ENCODE measurements at regions not wholly inside any gene's neighbourhood (a gene's known extent, or its start where the extent isn't known, plus 50 kb on each side); places are given as distances from the start of the nearest gene placed in this dataset.
"Not testable (repeated sequence)": the region's sequence is repeated elsewhere in the genome, so short reads cannot be mapped to it uniquely, and the experiment has no call there.

- Histone ChIP-seq H3K4me3 (ENCODE audit: low read depth in 1 of 2, low read length in 2 of 2) (no peak overlapping the region), H3K27me3 (ENCODE audit: low read depth, low read length) (no peaks in the 10 kb centered on the region), H3K9me3 (ENCODE audit: control insufficient read depth in 1 of 2, low read length in 2 of 2) (no peaks in the 10 kb centered on the region), H3K27ac (ENCODE audit: low read length) (no peak overlapping the region), H3K4me1 (ENCODE audit: control insufficient read depth in 1 of 2, insufficient read depth in 2 of 2, low read length in 2 of 2) (no peaks in the 10 kb centered on the region), H3K36me3 (ENCODE audit: control insufficient read depth in 1 of 2, insufficient read depth in 2 of 2, low read length in 2 of 2) (no peaks in the 10 kb centered on the region)
These were observed 74.9 kb downstream of the ALG10 start for GRCh38 chr12:34097213-34097612.

GRCh38 chr12:34105392-34105933 is 83.2 kb downstream of the ALG10 start:
- Histone ChIP-seq H3K27me3 (ENCODE audit: low read depth, low read length) (no peaks in the 10 kb centered on the region), H3K36me3 (ENCODE audit: control insufficient read depth in 1 of 2, insufficient read depth in 2 of 2, low read length in 2 of 2) (no peaks in the 10 kb centered on the region), H3K4me3 (ENCODE audit: low read depth in 1 of 2, low read length in 2 of 2) (no peak overlapping the region), H3K27ac (ENCODE audit: low read length) (no peak overlapping the region), H3K9me3 (ENCODE audit: control insufficient read depth in 1 of 2, low read length in 2 of 2) (no peaks in the 10 kb centered on the region), H3K4me1 (ENCODE audit: control insufficient read depth in 1 of 2, insufficient read depth in 2 of 2, low read length in 2 of 2) (peaks cover 0 to 6% of the 10 kb centered on the region in 2 donors)

GRCh38 chr12:34106172-34106571 is 83.9 kb downstream of the ALG10 start:
- Histone ChIP-seq H3K4me3 (ENCODE audit: low read depth in 1 of 2, low read length in 2 of 2) (no peak overlapping the region), H3K4me1 (ENCODE audit: control insufficient read depth in 1 of 2, insufficient read depth in 2 of 2, low read length in 2 of 2) (peaks cover 0 to 6% of the 10 kb centered on the region in 2 donors), H3K27me3 (ENCODE audit: low read depth, low read length) (no peaks in the 10 kb centered on the region), H3K27ac (ENCODE audit: low read length) (no peak overlapping the region), H3K36me3 (ENCODE audit: control insufficient read depth in 1 of 2, insufficient read depth in 2 of 2, low read length in 2 of 2) (no peaks in the 10 kb centered on the region), H3K9me3 (ENCODE audit: control insufficient read depth in 1 of 2, low read length in 2 of 2) (no peaks in the 10 kb centered on the region)

- H3K27ac ChIP-seq (ENCODE audit: low read length) = no peak overlapping the region
- no peak overlapping the region for H3K4me3 ChIP-seq (ENCODE audit: low read depth in 1 of 2, low read length in 2 of 2)
- no peaks in the 10 kb centered on the region for H3K27me3 ChIP-seq (ENCODE audit: low read depth, low read length)
- peaks cover 0 to 6% of the 10 kb centered on the region in 2 donors for H3K4me1 ChIP-seq (ENCODE audit: control insufficient read depth in 1 of 2, insufficient read depth in 2 of 2, low read length in 2 of 2)
- H3K9me3 ChIP-seq (ENCODE audit: control insufficient read depth in 1 of 2, low read length in 2 of 2) = no peaks in the 10 kb centered on the region
- no peaks in the 10 kb centered on the region for H3K36me3 ChIP-seq (ENCODE audit: control insufficient read depth in 1 of 2, insufficient read depth in 2 of 2, low read length in 2 of 2)
These were observed 84.7 kb downstream of the ALG10 start for GRCh38 chr12:34107016-34107415.

- H3K36me3 ChIP-seq (ENCODE audit: control insufficient read depth in 1 of 2, insufficient read depth in 2 of 2, low read length in 2 of 2) = no peaks in the 10 kb centered on the region
- peaks cover 0 to 6% of the 10 kb centered on the region in 2 donors for H3K4me1 ChIP-seq (ENCODE audit: control insufficient read depth in 1 of 2, insufficient read depth in 2 of 2, low read length in 2 of 2)
- no peaks in the 10 kb centered on the region for H3K9me3 ChIP-seq (ENCODE audit: control insufficient read depth in 1 of 2, low read length in 2 of 2)
- no peaks in the 10 kb centered on the region for H3K27me3 ChIP-seq (ENCODE audit: low read depth, low read length)
- H3K27ac ChIP-seq (ENCODE audit: low read length) = no peak overlapping the region
- peak overlapping the region in 1 of 2 donors; percentile 40 for H3K4me3 ChIP-seq (ENCODE audit: low read depth in 1 of 2, low read length in 2 of 2)
These were observed 85.6 kb downstream of the ALG10 start for GRCh38 chr12:34107781-34108404.

- H3K27me3 ChIP-seq (ENCODE audit: low read depth, low read length) = no peaks in the 10 kb centered on the region
- no peaks in the 10 kb centered on the region for H3K9me3 ChIP-seq (ENCODE audit: control insufficient read depth in 1 of 2, low read length in 2 of 2)
- H3K36me3 ChIP-seq (ENCODE audit: control insufficient read depth in 1 of 2, insufficient read depth in 2 of 2, low read length in 2 of 2) = no peaks in the 10 kb centered on the region
- H3K4me1 ChIP-seq (ENCODE audit: control insufficient read depth in 1 of 2, insufficient read depth in 2 of 2, low read length in 2 of 2) = peaks cover 0 to 6% of the 10 kb centered on the region in 2 donors
- no peak overlapping the region for H3K27ac ChIP-seq (ENCODE audit: low read length)
- peak overlapping the region in 1 of 2 donors; percentile 40 for H3K4me3 ChIP-seq (ENCODE audit: low read depth in 1 of 2, low read length in 2 of 2)
These were observed 86.1 kb downstream of the ALG10 start for GRCh38 chr12:34108405-34108803.

GRCh38 chr12:34108967-34109366 is 86.7 kb downstream of the ALG10 start:
- Histone ChIP-seq H3K36me3 (ENCODE audit: control insufficient read depth in 1 of 2, insufficient read depth in 2 of 2, low read length in 2 of 2) (no peaks in the 10 kb centered on the region), H3K9me3 (ENCODE audit: control insufficient read depth in 1 of 2, low read length in 2 of 2) (no peaks in the 10 kb centered on the region), H3K4me1 (ENCODE audit: control insufficient read depth in 1 of 2, insufficient read depth in 2 of 2, low read length in 2 of 2) (peaks cover 0 to 6% of the 10 kb centered on the region in 2 donors), H3K27ac (ENCODE audit: low read length) (no peak overlapping the region), H3K4me3 (ENCODE audit: low read depth in 1 of 2, low read length in 2 of 2) (no peak overlapping the region), H3K27me3 (ENCODE audit: low read depth, low read length) (no peaks in the 10 kb centered on the region)

- H3K36me3 ChIP-seq (ENCODE audit: control insufficient read depth in 1 of 2, insufficient read depth in 2 of 2, low read length in 2 of 2) = no peaks in the 10 kb centered on the region
- H3K27me3 ChIP-seq (ENCODE audit: low read depth, low read length) = no peaks in the 10 kb centered on the region
- H3K9me3 ChIP-seq (ENCODE audit: control insufficient read depth in 1 of 2, low read length in 2 of 2) = no peaks in the 10 kb centered on the region
- peaks cover 0 to 6% of the 10 kb centered on the region in 2 donors for H3K4me1 ChIP-seq (ENCODE audit: control insufficient read depth in 1 of 2, insufficient read depth in 2 of 2, low read length in 2 of 2)
- no peak overlapping the region for H3K27ac ChIP-seq (ENCODE audit: low read length)
- no peak overlapping the region for H3K4me3 ChIP-seq (ENCODE audit: low read depth in 1 of 2, low read length in 2 of 2)
These were observed 87.1 kb downstream of the ALG10 start for GRCh38 chr12:34109390-34109789.

GRCh38 chr12:34109909-34110531 is 87.7 kb downstream of the ALG10 start:
- H3K27ac ChIP-seq (ENCODE audit: low read length); H3K9me3 ChIP-seq (ENCODE audit: control insufficient read depth in 1 of 2, low read length in 2 of 2); H3K36me3 ChIP-seq (ENCODE audit: control insufficient read depth in 1 of 2, insufficient read depth in 2 of 2, low read length in 2 of 2); H3K4me3 ChIP-seq (ENCODE audit: low read depth in 1 of 2, low read length in 2 of 2); H3K4me1 ChIP-seq (ENCODE audit: control insufficient read depth in 1 of 2, insufficient read depth in 2 of 2, low read length in 2 of 2); H3K27me3 ChIP-seq (ENCODE audit: low read depth, low read length): not testable (repeated sequence)

GRCh38 chr12:34119366-34119765 is 97.1 kb downstream of the ALG10 start:
- Histone ChIP-seq H3K27ac (ENCODE audit: low read length) (no peak overlapping the region), H3K4me3 (ENCODE audit: low read depth in 1 of 2, low read length in 2 of 2) (no peak overlapping the region), H3K36me3 (ENCODE audit: control insufficient read depth in 1 of 2, insufficient read depth in 2 of 2, low read length in 2 of 2) (no peaks in the 10 kb centered on the region)

GRCh38 chr12:34121360-34121759 is 99.1 kb downstream of the ALG10 start:
- Histone ChIP-seq H3K4me3 (ENCODE audit: low read depth in 1 of 2, low read length in 2 of 2) (no peak overlapping the region), H3K36me3 (ENCODE audit: control insufficient read depth in 1 of 2, insufficient read depth in 2 of 2, low read length in 2 of 2) (no peaks in the 10 kb centered on the region), H3K27ac (ENCODE audit: low read length) (no peak overlapping the region), H3K27me3 (ENCODE audit: low read depth, low read length) (no peaks in the 10 kb centered on the region), H3K9me3 (ENCODE audit: control insufficient read depth in 1 of 2, low read length in 2 of 2) (no peaks in the 10 kb centered on the region), H3K4me1 (ENCODE audit: control insufficient read depth in 1 of 2, insufficient read depth in 2 of 2, low read length in 2 of 2) (no peaks in the 10 kb centered on the region)

More at GRCh38 chr12:34119366-34119765, 97.1 kb downstream of the ALG10 start:
- Histone ChIP-seq H3K4me1 (ENCODE audit: control insufficient read depth in 1 of 2, insufficient read depth in 2 of 2, low read length in 2 of 2) (no peaks in the 10 kb centered on the region), H3K9me3 (ENCODE audit: control insufficient read depth in 1 of 2, low read length in 2 of 2) (no peaks in the 10 kb centered on the region), H3K27me3 (ENCODE audit: low read depth, low read length) (no peaks in the 10 kb centered on the region)

All from muscle layer of duodenum (tissue), 2 donors.